Stimulated activated CD4-positive, alpha-beta T cell treated with anti-CD3 and anti-CD28 coated beads, Interleukin-4, amount 100 ng/mL, for 4 hours (primary cell): ENCODE measurements at regions not wholly inside any gene's neighbourhood (a gene's known extent, or its start where the extent isn't known, plus 50 kb on each side); places are given as distances from the start of the nearest gene placed in this dataset.
"Not testable (repeated sequence)": the region's sequence is repeated elsewhere in the genome, so short reads cannot be mapped to it uniquely, and the experiment has no call there.

Experiments
- DNase-seq, 2 experiments: peaks; one replicate each; pipeline ENCODE4 v3.0.0-alpha.2; 2020

GRCh38 chr2:84212611-84213314 is 246.3 kb downstream of the SUCLG1 start:
- DNase-seq: no peak

- no peak for DNase-seq
Measured at GRCh38 chr2:84209941-84210340, 249.1 kb downstream of the SUCLG1 start.

GRCh38 chr2:84204995-84205394 is 254.1 kb downstream of the SUCLG1 start:
- DNase-seq: no peak

- DNase-seq: no peak
Measured at GRCh38 chr2:84202166-84202565, 256.9 kb downstream of the SUCLG1 start.

GRCh38 chr2:84201158-84201557 is 257.9 kb downstream of the SUCLG1 start:
- DNase-seq: no peak

GRCh38 chr2:84197901-84198300 is 261.2 kb downstream of the SUCLG1 start:
- DNase-seq: no peak

GRCh38 chr2:84194949-84195644 is 264.0 kb downstream of the SUCLG1 start:
- no peak for DNase-seq

- no peak for DNase-seq
Measured at GRCh38 chr2:84194181-84194580, 264.9 kb downstream of the SUCLG1 start.

- no peak for DNase-seq
Measured at GRCh38 chr2:84187258-84187657, 271.8 kb downstream of the SUCLG1 start.

- no peak for DNase-seq
Measured at GRCh38 chr2:84181927-84182326, 277.2 kb downstream of the SUCLG1 start.

GRCh38 chr2:84177733-84178132 is 281.3 kb downstream of the SUCLG1 start:
- no peak for DNase-seq

- DNase-seq: no peak
Measured at GRCh38 chr2:84175970-84176369, 283.1 kb downstream of the SUCLG1 start.

- DNase-seq: no peak
Measured at GRCh38 chr2:84175340-84175739, 283.7 kb downstream of the SUCLG1 start.

- no peak for DNase-seq
Measured at GRCh38 chr2:84173041-84173440, 286.0 kb downstream of the SUCLG1 start.

GRCh38 chr2:84170979-84171378 is 288.1 kb downstream of the SUCLG1 start:
- DNase-seq: no peak

GRCh38 chr2:84169871-84170270 is 289.2 kb downstream of the SUCLG1 start:
- no peak for DNase-seq

- not testable (repeated sequence) for DNase-seq
Measured at GRCh38 chr2:84168552-84168951, 290.5 kb downstream of the SUCLG1 start.

- no peak for DNase-seq
Measured at GRCh38 chr2:84165256-84165655, 293.8 kb downstream of the SUCLG1 start.

GRCh38 chr2:84160453-84160852 is 298.6 kb downstream of the SUCLG1 start:
- no peak for DNase-seq

GRCh38 chr2:84158605-84159004 is 300.5 kb downstream of the SUCLG1 start:
- no peak for DNase-seq

GRCh38 chr2:84152462-84152861 is 306.6 kb downstream of the SUCLG1 start:
- DNase-seq: no peak

- no peak for DNase-seq
Measured at GRCh38 chr2:84144345-84144744, 314.7 kb downstream of the SUCLG1 start.

GRCh38 chr2:84137034-84137433 is 322.0 kb downstream of the SUCLG1 start:
- no peak for DNase-seq

- no peak for DNase-seq
Measured at GRCh38 chr2:84132370-84132769, 326.7 kb downstream of the SUCLG1 start.
